ENCODE measurements at regions not wholly inside any gene's neighbourhood (a gene's known extent, or its start where the extent isn't known, plus 50 kb on each side); places are given as distances from the start of the nearest gene placed in this dataset.

DNA sequence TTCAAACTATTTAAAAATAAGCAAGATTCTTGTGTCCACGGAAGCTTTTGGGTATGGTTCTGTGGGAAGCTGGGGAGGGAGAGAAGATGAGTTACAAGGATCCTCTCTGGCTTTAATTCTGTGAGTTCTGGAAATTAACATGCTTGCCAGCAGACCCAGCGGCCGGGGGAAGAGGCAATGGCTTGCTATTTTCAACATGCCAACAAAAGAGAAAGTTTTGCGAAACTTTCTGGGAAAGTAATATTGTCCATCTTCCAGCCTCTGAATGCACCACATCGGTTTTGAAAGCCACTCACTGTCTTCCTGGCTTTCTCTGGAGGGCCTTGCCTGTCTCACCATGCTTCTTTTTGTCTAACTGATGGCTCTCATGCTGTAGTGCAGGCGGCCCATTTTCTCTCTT lies 85.7 kb downstream of the EN1 start:
- TF ChIP-seq TAF1 (conservative IDR thresholded peaks at IDR 0.05) (no peak), REST (IDR thresholded peaks at IDR 0.05) (no peak), FOXA1 (IDR thresholded peaks at IDR 0.05) (no peak), RAD21 (IDR thresholded peaks at IDR 0.05) (no peak), MAX (IDR thresholded peaks at IDR 0.05) (no peak), JUND (IDR thresholded peaks at IDR 0.05) (no peak), EGR1 (IDR thresholded peaks at IDR 0.05; ENCODE audit: low read depth in 2 of 2) (no peak), SP1 (IDR thresholded peaks at IDR 0.05) (no peak), HNF4A (conservative IDR thresholded peaks at IDR 0.05) (no peak)
- TF ChIP-seq, protein P1, sequence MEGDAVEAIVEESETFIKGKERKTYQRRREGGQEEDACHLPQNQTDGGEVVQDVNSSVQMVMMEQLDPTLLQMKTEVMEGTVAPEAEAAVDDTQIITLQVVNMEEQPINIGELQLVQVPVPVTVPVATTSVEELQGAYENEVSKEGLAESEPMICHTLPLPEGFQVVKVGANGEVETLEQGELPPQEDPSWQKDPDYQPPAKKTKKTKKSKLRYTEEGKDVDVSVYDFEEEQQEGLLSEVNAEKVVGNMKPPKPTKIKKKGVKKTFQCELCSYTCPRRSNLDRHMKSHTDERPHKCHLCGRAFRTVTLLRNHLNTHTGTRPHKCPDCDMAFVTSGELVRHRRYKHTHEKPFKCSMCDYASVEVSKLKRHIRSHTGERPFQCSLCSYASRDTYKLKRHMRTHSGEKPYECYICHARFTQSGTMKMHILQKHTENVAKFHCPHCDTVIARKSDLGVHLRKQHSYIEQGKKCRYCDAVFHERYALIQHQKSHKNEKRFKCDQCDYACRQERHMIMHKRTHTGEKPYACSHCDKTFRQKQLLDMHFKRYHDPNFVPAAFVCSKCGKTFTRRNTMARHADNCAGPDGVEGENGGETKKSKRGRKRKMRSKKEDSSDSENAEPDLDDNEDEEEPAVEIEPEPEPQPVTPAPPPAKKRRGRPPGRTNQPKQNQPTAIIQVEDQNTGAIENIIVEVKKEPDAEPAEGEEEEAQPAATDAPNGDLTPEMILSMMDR (IDR thresholded peaks at IDR 0.05; ENCODE audit: low read depth, low read length, missing input control) = no peak
- TF ChIP-seq, protein P2, sequence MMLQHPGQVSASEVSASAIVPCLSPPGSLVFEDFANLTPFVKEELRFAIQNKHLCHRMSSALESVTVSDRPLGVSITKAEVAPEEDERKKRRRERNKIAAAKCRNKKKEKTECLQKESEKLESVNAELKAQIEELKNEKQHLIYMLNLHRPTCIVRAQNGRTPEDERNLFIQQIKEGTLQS (IDR thresholded peaks at IDR 0.05) = no peak

All from liver (tissue), 3 donors.